OCI-LY1 (cell line): ENCODE measurements at regions not wholly inside any gene's neighbourhood (a gene's known extent, or its start where the extent isn't known, plus 50 kb on each side); places are given as distances from the start of the nearest gene placed in this dataset.
"Not testable (repeated sequence)": the region's sequence is repeated elsewhere in the genome, so short reads cannot be mapped to it uniquely, and the experiment has no call there.

Experiments used
- CTCF ChIP-seq: fragments of 200-600 bp; sonication (generic), shearing (Covaris generic); IDR thresholded peaks from 2 replicates; pipeline ENCODE4 v1.5.1; 2017; ENCODE audit warnings: mild to moderate bottlenecking, antibody characterized with exemption, low read length, moderate library complexity, mixed read lengths
- EZH2 ChIP-seq: fragments of 200-600 bp; sonication (generic), shearing (Covaris generic); IDR thresholded peaks from 2 replicates; pipeline ENCODE4 v1.8.0; 2017; ENCODE audit warnings: borderline replicate concordance, mixed run types, mild to moderate bottlenecking, antibody characterized with exemption, low read length, moderate library complexity, mixed read lengths

- TF ChIP-seq CTCF, EZH2: not testable (repeated sequence)
These were observed 64.5 kb upstream of the RDX start for GRCh38 chr11:110360781-110361408.
